ENCODE measurements at regions not wholly inside any gene's neighbourhood (a gene's known extent, or its start where the extent isn't known, plus 50 kb on each side); places are given as distances from the start of the nearest gene placed in this dataset.

- no peak overlapping the region for H3K4me3 ChIP-seq (ENCODE audit: low read depth, low read length)
- no peak for TF ChIP-seq CTCF (IDR thresholded peaks at IDR 0.05; ENCODE audit: control insufficient read depth, extremely low read depth, insufficient read depth)
- no peak for DNase-seq (ENCODE audit: low read depth)
Measured at GRCh38 chr10:3411044-3411443, 238.5 kb upstream of the PITRM1 start.

- no peak for TF ChIP-seq CTCF (IDR thresholded peaks at IDR 0.05; ENCODE audit: control insufficient read depth, extremely low read depth, insufficient read depth)
- no peak overlapping the region for H3K4me3 ChIP-seq (ENCODE audit: low read depth, low read length)
- no peak for DNase-seq (ENCODE audit: low read depth)
Measured at GRCh38 chr10:3409928-3410327, 237.3 kb upstream of the PITRM1 start.

GRCh38 chr10:3408603-3409365 is 236.2 kb upstream of the PITRM1 start:
- TF ChIP-seq CTCF (IDR thresholded peaks at IDR 0.05; ENCODE audit: control insufficient read depth, extremely low read depth, insufficient read depth): no peak
- H3K4me3 ChIP-seq (ENCODE audit: low read depth, low read length): no peak overlapping the region
- no peak for DNase-seq (ENCODE audit: low read depth)

GRCh38 chr10:3407208-3407607 is 234.6 kb upstream of the PITRM1 start:
- TF ChIP-seq CTCF (IDR thresholded peaks at IDR 0.05; ENCODE audit: control insufficient read depth, extremely low read depth, insufficient read depth): no peak
- no peak for DNase-seq (ENCODE audit: low read depth)
- H3K4me3 ChIP-seq (ENCODE audit: low read depth, low read length): no peak overlapping the region

GRCh38 chr10:3406556-3406955 is 234.0 kb upstream of the PITRM1 start:
- no peak for DNase-seq (ENCODE audit: low read depth)
- no peak for TF ChIP-seq CTCF (IDR thresholded peaks at IDR 0.05; ENCODE audit: control insufficient read depth, extremely low read depth, insufficient read depth)
- no peak overlapping the region for H3K4me3 ChIP-seq (ENCODE audit: low read depth, low read length)

- TF ChIP-seq CTCF (IDR thresholded peaks at IDR 0.05; ENCODE audit: control insufficient read depth, extremely low read depth, insufficient read depth): no peak
- no peak overlapping the region for H3K4me3 ChIP-seq (ENCODE audit: low read depth, low read length)
Measured at GRCh38 chr10:3404381-3404780, 231.8 kb upstream of the PITRM1 start.

GRCh38 chr10:3402187-3402751 is 229.7 kb upstream of the PITRM1 start:
- DNase-seq (ENCODE audit: low read depth): no peak
- H3K4me3 ChIP-seq (ENCODE audit: low read depth, low read length): no peak overlapping the region
- no peak for TF ChIP-seq CTCF (IDR thresholded peaks at IDR 0.05; ENCODE audit: control insufficient read depth, extremely low read depth, insufficient read depth)

More at GRCh38 chr10:3404381-3404780, 231.8 kb upstream of the PITRM1 start:
- DNase-seq (ENCODE audit: low read depth): no peak

Data from LNCaP clone FGC (cell line).